Prostate gland (tissue), 2 donors: ENCODE measurements at regions not wholly inside any gene's neighbourhood (a gene's known extent, or its start where the extent isn't known, plus 50 kb on each side); places are given as distances from the start of the nearest gene placed in this dataset.

Source experiments
- DNase-seq: peaks from one replicate; pipeline ENCODE4 v3.0.0-alpha.2; 2019; ENCODE audit warnings: low spot score
- H3K27ac ChIP-seq, 2 donors: fragments of 200-600 bp; sonication (generic); 2 replicates each; pipeline ENCODE4 v1.5.1; 2017 to 2019
- H3K27me3 ChIP-seq: fragments of 200-600 bp; sonication (generic); replicated peaks from 2 replicates; pipeline ENCODE4 v1.5.1; 2019; ENCODE audit not compliant: insufficient read depth
- H3K36me3 ChIP-seq, 2 donors: fragments of 200-600 bp; sonication (generic); 1 replicate in 1 of 2; 2 replicates in 1 of 2; pipeline versions ENCODE4 v1.5.1 to v1.8.1; 2017 to 2019
- H3K4me1 ChIP-seq: fragments of 200-600 bp; sonication (generic); replicated peaks from 2 replicates; pipeline ENCODE4 v1.5.1; 2019
- H3K4me3 ChIP-seq, 2 donors: fragments of 200-600 bp; sonication (generic); 2 replicates each; pipeline ENCODE4 v1.5.1; 2017 to 2019
- H3K9me3 ChIP-seq: fragments of 200-600 bp; sonication (generic); 2 replicates; pipeline ENCODE4 v1.5.1; 2017
- CTCF ChIP-seq, 4 experiments: fragments of 200-600 bp in 2 of 4; fragments of 450-650 bp in 2 of 4; sonication (generic) in 2 of 4; IDR thresholded peaks; 1 replicate in 3 of 4; 2 replicates in 1 of 4; pipeline ENCODE4 v1.5.1; 2016 to 2019; ENCODE audit warnings: antibody characterized with exemption in 4 of 4, mild to moderate bottlenecking in 2 of 4, moderate library complexity in 2 of 4
- POLR2A ChIP-seq: fragments of 450-650 bp; IDR thresholded peaks from one replicate; pipeline ENCODE4 v1.6.1; 2016; ENCODE audit warnings: antibody characterized with exemption, mild to moderate bottlenecking
- POLR2AphosphoS5 ChIP-seq: sonication (generic); formaldehyde crosslinking; IDR thresholded peaks from one replicate; pipeline ENCODE4 v1.6.1; 2017; ENCODE audit warnings: antibody characterized with exemption
- WGBS: methylation state at CpG from one replicate; pipeline ENCODE4 v1.1.5; 2018; 5-methylcytosine and 5-hydroxymethylcytosine counted together
- intact Hi-C: fragments of 100-400 bp; cut with DNase I; formaldehyde crosslinking; loops from one replicate; pipeline ENCODE4 v1.14.2; 2022

GRCh38 chr6:144894240-144894639 is 609.1 kb downstream of the UTRN start:
- Histone ChIP-seq H3K4me1 (no peaks in the 10 kb centered on the region), H3K36me3 (no peaks in the 10 kb centered on the region), H3K9me3 (no peaks in the 10 kb centered on the region), H3K27me3 (no peaks in the 10 kb centered on the region), H3K4me3 (no peak overlapping the region), H3K27ac (no peak overlapping the region)
- DNase-seq, result no peak
- TF ChIP-seq POLR2AphosphoS5, result no peak
- no peak for TF ChIP-seq CTCF (IDR thresholded peaks at IDR 0.05)
- no peak for TF ChIP-seq POLR2A
- 92% methylated on average over 2 of the region's 2 CpGs for WGBS
- intact Hi-C loops, result no loop called here

GRCh38 chr6:144895313-144896278 is 610.5 kb downstream of the UTRN start:
- 57% methylated on average over 8 of the region's 8 CpGs for WGBS
- Histone ChIP-seq H3K4me3 (no peak overlapping the region), H3K9me3 (no peaks in the 10 kb centered on the region), H3K27me3 (no peaks in the 10 kb centered on the region), H3K36me3 (no peaks in the 10 kb centered on the region), H3K4me1 (no peaks in the 10 kb centered on the region), H3K27ac (no peak overlapping the region)
- no peak for TF ChIP-seq POLR2A
- TF ChIP-seq CTCF (IDR thresholded peaks at IDR 0.05), result no peak
- TF ChIP-seq POLR2AphosphoS5, result no peak
- no peak for DNase-seq
- intact Hi-C loops, result no loop called here

GRCh38 chr6:144896289-144896688 is 611.2 kb downstream of the UTRN start:
- 57% methylated on average over 3 of the region's 3 CpGs for WGBS

GRCh38 chr6:144896871-144897270 is 611.7 kb downstream of the UTRN start:
- TF ChIP-seq POLR2A, result no peak
- TF ChIP-seq CTCF (IDR thresholded peaks at IDR 0.05), result no peak
- TF ChIP-seq POLR2AphosphoS5, result no peak
- Histone ChIP-seq H3K4me1 (no peaks in the 10 kb centered on the region), H3K36me3 (no peaks in the 10 kb centered on the region), H3K9me3 (no peaks in the 10 kb centered on the region), H3K27ac (no peak overlapping the region), H3K27me3 (no peaks in the 10 kb centered on the region), H3K4me3 (no peak overlapping the region)
- DNase-seq, result no peak
- intact Hi-C loops, result no loop called here

More at GRCh38 chr6:144896289-144896688, 611.2 kb downstream of the UTRN start:
- DNase-seq, result no peak
- TF ChIP-seq POLR2A (no peak), POLR2AphosphoS5 (no peak), CTCF (IDR thresholded peaks at IDR 0.05) (no peak)
- H3K4me1 ChIP-seq, result no peaks in the 10 kb centered on the region
- no peaks in the 10 kb centered on the region for H3K36me3 ChIP-seq
- H3K27me3 ChIP-seq, result no peaks in the 10 kb centered on the region
- intact Hi-C loops, result no loop called here
- H3K27ac ChIP-seq, result no peak overlapping the region
- no peak overlapping the region for H3K4me3 ChIP-seq
- no peaks in the 10 kb centered on the region for H3K9me3 ChIP-seq

- no peaks in the 10 kb centered on the region for H3K27me3 ChIP-seq
- H3K9me3 ChIP-seq, result no peaks in the 10 kb centered on the region
- no peak overlapping the region for H3K4me3 ChIP-seq
- H3K36me3 ChIP-seq, result no peaks in the 10 kb centered on the region
- H3K27ac ChIP-seq, result no peak overlapping the region
- no peaks in the 10 kb centered on the region for H3K4me1 ChIP-seq
- 46% methylated on average over 4 of the region's 4 CpGs for WGBS
- DNase-seq, result no peak
- intact Hi-C loops, result no loop called here
- TF ChIP-seq CTCF (IDR thresholded peaks at IDR 0.05) (no peak), POLR2AphosphoS5 (no peak), POLR2A (no peak)
These were observed 612.3 kb downstream of the UTRN start for GRCh38 chr6:144897441-144897921.
